HepG2 (cell line): ENCODE measurements at regions not wholly inside any gene's neighbourhood (a gene's known extent, or its start where the extent isn't known, plus 50 kb on each side); places are given as distances from the start of the nearest gene placed in this dataset.
A peak's percentile ranks its signal among the peaks of the same experiment; 100 is the strongest.

Source experiments
- ETS1 ChIP-seq: sonication (generic); formaldehyde crosslinking; IDR thresholded peaks from 2 replicates; pipeline ENCODE4 v1.4.0; 2020; ENCODE audit warnings: missing genetic modification reagents
- KLF16 ChIP-seq, 2 experiments: sonication (generic) in 1 of 2; formaldehyde crosslinking in 1 of 2; IDR thresholded peaks; 2 replicates each; pipeline versions ENCODE4 v1.6.1 to v1.8.0; 2016 to 2023; ENCODE audit warnings: missing genetic modification reagents in 2 of 2, missing compliant biosample characterization in 1 of 2
- KMT2B ChIP-seq: IDR thresholded peaks from 2 replicates; pipeline ENCODE4 v1.6.1; 2016; ENCODE audit warnings: missing genetic modification reagents, missing compliant biosample characterization
- MATR3 ChIP-seq: sonication (generic); formaldehyde crosslinking; IDR thresholded peaks from 2 replicates; pipeline ENCODE4 v1.4.0; 2020; ENCODE audit warnings: missing genetic modification reagents
- MYNN ChIP-seq: sonication (generic); formaldehyde crosslinking; IDR thresholded peaks from 2 replicates; pipeline ENCODE4 v1.4.0; 2020; ENCODE audit warnings: mild to moderate bottlenecking, low read depth, missing genetic modification reagents
- NPAS2 ChIP-seq: sonication (generic); formaldehyde crosslinking; IDR thresholded peaks from 2 replicates; pipeline ENCODE4 v1.8.0; 2022; ENCODE audit warnings: mild to moderate bottlenecking, missing genetic modification reagents, borderline replicate concordance
- NR2F2 ChIP-seq: IDR thresholded peaks from 2 replicates; pipeline ENCODE4 v1.6.1; 2012; ENCODE audit warnings: low read depth, inconsistent platforms, borderline replicate concordance
- REST ChIP-seq, 2 experiments: IDR thresholded peaks; 2 replicates each; pipeline ENCODE4 v1.6.1; 2011 to 2012; ENCODE audit warnings: low read length in 2 of 2, borderline replicate concordance in 1 of 2, low read depth in 1 of 2, mild to moderate bottlenecking in 1 of 2, moderate library complexity in 1 of 2
- SMARCC2 ChIP-seq: fragments of 450-650 bp; IDR thresholded peaks from 2 replicates; pipeline ENCODE4 v1.6.1; 2017; ENCODE audit warnings: antibody characterized with exemption, mild to moderate bottlenecking
- SRF ChIP-seq: IDR thresholded peaks from 2 replicates; pipeline ENCODE4 v1.6.1; 2011; ENCODE audit warnings: mild to moderate bottlenecking, low read depth, low read length, moderate library complexity
- ZBTB33 ChIP-seq: sonication (generic); formaldehyde crosslinking; IDR thresholded peaks from 2 replicates; pipeline ENCODE4 v1.4.0; 2020; ENCODE audit warnings: missing genetic modification reagents
- ZEB1 ChIP-seq: IDR thresholded peaks from 2 replicates; pipeline ENCODE4 v1.6.1; 2012; ENCODE audit warnings: mild to moderate bottlenecking, low read depth, inconsistent platforms; ENCODE audit not compliant: insufficient replicate concordance
- ZNF124 ChIP-seq: sonication (generic); formaldehyde crosslinking; IDR thresholded peaks from 2 replicates; pipeline ENCODE4 v1.4.0; 2020; ENCODE audit warnings: missing genetic modification reagents
- ZNF546 ChIP-seq: sonication (generic); formaldehyde crosslinking; conservative IDR thresholded peaks from 2 replicates; pipeline ENCODE4 v1.8.1; 2023; ENCODE audit warnings: mild to moderate bottlenecking, missing genetic modification reagents
- ZNF558 ChIP-seq: sonication (generic); formaldehyde crosslinking; IDR thresholded peaks from 2 replicates; pipeline ENCODE4 v1.9.0; 2022; ENCODE audit warnings: mild to moderate bottlenecking, missing genetic modification reagents, borderline replicate concordance
- ZNF713 ChIP-seq: sonication (generic); formaldehyde crosslinking; IDR thresholded peaks from 2 replicates; pipeline ENCODE4 v1.4.0; 2020; ENCODE audit warnings: mild to moderate bottlenecking, missing genetic modification reagents
- ZNF749 ChIP-seq: sonication (generic); formaldehyde crosslinking; IDR thresholded peaks from 2 replicates; pipeline ENCODE4 v1.8.0; 2022; ENCODE audit warnings: mild to moderate bottlenecking, missing genetic modification reagents, moderate library complexity, borderline replicate concordance
- ZNF761 ChIP-seq: sonication (generic); formaldehyde crosslinking; conservative IDR thresholded peaks from 2 replicates; pipeline ENCODE4 v1.4.0; 2020; ENCODE audit warnings: mild to moderate bottlenecking, missing genetic modification reagents
- ZSCAN5A ChIP-seq: sonication (generic); formaldehyde crosslinking; IDR thresholded peaks from 2 replicates; pipeline ENCODE4 v1.8.0; 2022; ENCODE audit warnings: mild to moderate bottlenecking, missing genetic modification reagents, borderline replicate concordance

- TF ChIP-seq ETS1 (no peak), NR2F2 (no peak), MYNN (CRISPR knock-in tag) (peak; percentile 30; the same call in 1 of the 2 replicates), ZNF761 (CRISPR knock-in tag) (0 out of 2 replicates have a peak, but pooled peaks have one; percentile 39), ZNF124 (peak; percentile 65; the same call in 1 of the 2 replicates), ZNF546 (CRISPR knock-in tag) (no peak), ZBTB33 (CRISPR knock-in tag) (peak; percentile 8; the same call in 1 of the 2 replicates), SMARCC2 (no peak), ZNF558 (no peak), REST (IDR thresholded peaks at IDR 0.05; ENCODE audit: borderline replicate concordance in 1 of 2, low read depth in 1 of 2, low read length in 2 of 2) (no peak), ZNF749 (CRISPR knock-in tag) (no peak), SRF (no peak), ZEB1 (no peak), NPAS2 (CRISPR knock-in tag) (no peak), KMT2B (CRISPR knock-in tag) (no peak), KLF16 (CRISPR knock-in tag; IDR thresholded peaks at IDR 0.05) (0 out of 4 replicates have a peak, but pooled peaks of 1 of the 2 experiments have one; percentile 21), MATR3 (CRISPR knock-in tag) (no peak), ZNF713 (peak; percentile 82; the same call in 1 of the 2 replicates), ZSCAN5A (no peak)
Observed at GRCh38 chr16:21526923-21527807, 72.2 kb upstream of the METTL9 start (continued).
